GM12873 (cell line): ENCODE measurements at regions not wholly inside any gene's neighbourhood (a gene's known extent, or its start where the extent isn't known, plus 50 kb on each side); places are given as distances from the start of the nearest gene placed in this dataset.
A peak's percentile ranks its signal among the peaks of the same experiment; 100 is the strongest.

Source experiments
- CTCF ChIP-seq: IDR thresholded peaks from 2 replicates; pipeline ENCODE4 v1.5.1; 2012; ENCODE audit warnings: low read depth, mild to moderate bottlenecking, moderate library complexity, low read length, control low read depth; ENCODE audit not compliant: insufficient read depth; ENCODE audit errors: missing control alignments

GRCh38 chr4:19241895-19242294 is 1009.8 kb upstream of the SLIT2 start:
- no peak for TF ChIP-seq CTCF

- no peak for TF ChIP-seq CTCF
These were observed 1012.1 kb upstream of the SLIT2 start for GRCh38 chr4:19239565-19239964.

GRCh38 chr4:19236473-19236872 is 1015.2 kb upstream of the SLIT2 start:
- TF ChIP-seq CTCF = no peak

GRCh38 chr4:19230906-19231545 is 1020.7 kb upstream of the SLIT2 start:
- no peak for TF ChIP-seq CTCF

- no peak for TF ChIP-seq CTCF
These were observed 1024.0 kb upstream of the SLIT2 start for GRCh38 chr4:19227701-19228100.

- peak; percentile 3 for TF ChIP-seq CTCF
These were observed 1026.9 kb upstream of the SLIT2 start for GRCh38 chr4:19224820-19225219.

GRCh38 chr4:19216476-19216875 is 1035.2 kb upstream of the SLIT2 start:
- no peak for TF ChIP-seq CTCF
